Left ventricle myocardium inferior (tissue), 1 donor: ENCODE measurements at regions not wholly inside any gene's neighbourhood (a gene's known extent, or its start where the extent isn't known, plus 50 kb on each side); places are given as distances from the start of the nearest gene placed in this dataset.

Experiments used
- DNase-seq: peaks from one replicate; pipeline ENCODE4 v3.0.0-alpha.2; 2020
- H3K27ac ChIP-seq: fragments of 200-600 bp; replicated peaks from 2 replicates; pipeline ENCODE4 v1.8.0; 2021
- H3K27me3 ChIP-seq: fragments of 200-600 bp; 2 replicates; pipeline ENCODE4 v1.8.0; 2021; ENCODE audit warnings: low read depth
- H3K36me3 ChIP-seq: fragments of 200-600 bp; 2 replicates; pipeline ENCODE4 v1.8.0; 2021
- H3K4me1 ChIP-seq: fragments of 200-600 bp; 2 replicates; pipeline ENCODE4 v1.8.0; 2021
- H3K4me3 ChIP-seq: fragments of 200-600 bp; 2 replicates; pipeline ENCODE4 v1.8.0; 2021; ENCODE audit warnings: mild to moderate bottlenecking, moderate library complexity
- H3K9me3 ChIP-seq: fragments of 200-600 bp; replicated peaks from 2 replicates; pipeline ENCODE4 v1.8.0; 2021
- intact Hi-C: fragments of 100-400 bp; cut with micrococcal nuclease; formaldehyde crosslinking; loops from one replicate; pipeline ENCODE4 v1.11.0; 2022
- TF ChIP-seq, protein P1 (sequence below): fragments of 200-600 bp; IDR thresholded peaks from 2 replicates; pipeline ENCODE4 v1.8.0; 2021; ENCODE audit warnings: antibody characterized with exemption, mild to moderate bottlenecking, borderline replicate concordance
- donor health status: DM: no; HTN: yes; CAD: no; lungs with severe emphysema.

DNA sequence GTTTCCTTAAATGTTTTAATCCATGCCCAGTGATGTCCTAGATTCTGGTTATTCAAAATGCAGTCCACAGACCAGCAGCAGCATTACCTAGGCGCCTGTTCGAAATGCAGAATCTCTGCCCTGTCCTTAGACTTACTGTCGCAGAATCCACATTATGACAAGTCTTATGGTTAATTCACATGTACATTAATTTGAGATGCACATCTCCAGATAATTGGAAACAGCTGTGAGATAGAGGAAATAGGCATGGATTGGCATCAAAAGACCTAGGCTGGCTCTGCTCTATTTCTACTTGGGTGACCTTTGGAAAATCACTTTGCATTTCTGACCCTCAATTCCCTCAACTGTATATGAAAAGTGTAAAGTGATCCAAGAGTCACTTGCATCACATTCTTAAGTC, 700.7 kb downstream of the DIAPH3 start:
- TF ChIP-seq, protein P1, sequence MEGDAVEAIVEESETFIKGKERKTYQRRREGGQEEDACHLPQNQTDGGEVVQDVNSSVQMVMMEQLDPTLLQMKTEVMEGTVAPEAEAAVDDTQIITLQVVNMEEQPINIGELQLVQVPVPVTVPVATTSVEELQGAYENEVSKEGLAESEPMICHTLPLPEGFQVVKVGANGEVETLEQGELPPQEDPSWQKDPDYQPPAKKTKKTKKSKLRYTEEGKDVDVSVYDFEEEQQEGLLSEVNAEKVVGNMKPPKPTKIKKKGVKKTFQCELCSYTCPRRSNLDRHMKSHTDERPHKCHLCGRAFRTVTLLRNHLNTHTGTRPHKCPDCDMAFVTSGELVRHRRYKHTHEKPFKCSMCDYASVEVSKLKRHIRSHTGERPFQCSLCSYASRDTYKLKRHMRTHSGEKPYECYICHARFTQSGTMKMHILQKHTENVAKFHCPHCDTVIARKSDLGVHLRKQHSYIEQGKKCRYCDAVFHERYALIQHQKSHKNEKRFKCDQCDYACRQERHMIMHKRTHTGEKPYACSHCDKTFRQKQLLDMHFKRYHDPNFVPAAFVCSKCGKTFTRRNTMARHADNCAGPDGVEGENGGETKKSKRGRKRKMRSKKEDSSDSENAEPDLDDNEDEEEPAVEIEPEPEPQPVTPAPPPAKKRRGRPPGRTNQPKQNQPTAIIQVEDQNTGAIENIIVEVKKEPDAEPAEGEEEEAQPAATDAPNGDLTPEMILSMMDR: no peak
- no peaks in the 10 kb centered on the region for H3K36me3 ChIP-seq
- no peaks in the 10 kb centered on the region for H3K9me3 ChIP-seq
- DNase-seq: no peak
- no peak overlapping the region for H3K4me3 ChIP-seq
- no peaks in the 10 kb centered on the region for H3K27me3 ChIP-seq
- no peak overlapping the region for H3K27ac ChIP-seq
- H3K4me1 ChIP-seq: peaks cover 25% of the 10 kb centered on the region
- intact Hi-C loops: no loop called here

DNA sequence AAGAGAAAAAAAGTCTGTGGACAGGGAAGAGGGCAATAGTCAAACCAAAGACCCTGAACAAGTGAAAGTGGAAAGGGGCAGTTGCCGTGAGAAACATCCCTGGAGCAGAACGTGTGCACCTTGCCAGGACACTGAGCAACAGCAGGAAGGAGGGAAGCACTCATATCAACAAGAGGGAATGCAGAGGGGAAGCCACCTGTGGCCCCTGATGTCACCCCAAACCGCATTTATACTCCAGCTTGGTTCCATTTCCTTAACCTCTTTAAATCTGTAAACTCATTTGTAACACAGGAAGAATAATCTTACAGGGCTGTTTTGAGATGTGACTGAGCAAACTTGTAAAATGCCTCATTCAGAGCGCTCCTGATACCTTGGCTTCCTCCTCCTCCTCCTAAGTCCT, 698.8 kb downstream of the DIAPH3 start:
- no peak overlapping the region for H3K4me3 ChIP-seq
- H3K27me3 ChIP-seq: no peaks in the 10 kb centered on the region
- intact Hi-C loops: no loop called here
- TF ChIP-seq, protein P1: no peak
- peaks cover 12% of the 10 kb centered on the region for H3K9me3 ChIP-seq
- DNase-seq: no peak
- H3K4me1 ChIP-seq: peaks cover 6% of the 10 kb centered on the region
- H3K27ac ChIP-seq: no peak overlapping the region
- no peaks in the 10 kb centered on the region for H3K36me3 ChIP-seq

DNA sequence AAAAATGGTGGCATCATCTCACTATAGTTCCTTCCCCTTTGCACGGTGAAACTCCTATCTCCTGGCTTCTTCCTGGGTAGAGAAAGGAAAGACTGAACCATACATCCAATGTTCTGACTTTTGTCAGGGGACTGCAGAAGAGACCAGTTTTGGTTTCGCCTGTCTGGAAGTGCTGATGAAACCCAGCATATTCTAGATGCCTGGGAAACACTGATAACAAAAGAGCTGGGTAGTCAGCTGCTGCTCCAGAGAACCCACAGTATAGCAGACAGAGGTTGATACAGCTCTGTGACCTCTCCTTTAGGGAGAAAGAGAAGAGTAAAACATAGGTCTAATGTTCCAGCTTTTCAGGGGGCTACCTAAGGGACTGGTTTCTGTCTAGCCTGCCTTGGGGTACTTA, 695.3 kb downstream of the DIAPH3 start:
- Histone ChIP-seq H3K27me3 (no peaks in the 10 kb centered on the region), H3K4me3 (no peak overlapping the region), H3K9me3 (peaks cover 15% of the 10 kb centered on the region), H3K4me1 (no peaks in the 10 kb centered on the region), H3K36me3 (no peaks in the 10 kb centered on the region), H3K27ac (no peak overlapping the region)
- intact Hi-C loops: no loop called here
- TF ChIP-seq, protein P1: no peak
- DNase-seq: no peak

DNA sequence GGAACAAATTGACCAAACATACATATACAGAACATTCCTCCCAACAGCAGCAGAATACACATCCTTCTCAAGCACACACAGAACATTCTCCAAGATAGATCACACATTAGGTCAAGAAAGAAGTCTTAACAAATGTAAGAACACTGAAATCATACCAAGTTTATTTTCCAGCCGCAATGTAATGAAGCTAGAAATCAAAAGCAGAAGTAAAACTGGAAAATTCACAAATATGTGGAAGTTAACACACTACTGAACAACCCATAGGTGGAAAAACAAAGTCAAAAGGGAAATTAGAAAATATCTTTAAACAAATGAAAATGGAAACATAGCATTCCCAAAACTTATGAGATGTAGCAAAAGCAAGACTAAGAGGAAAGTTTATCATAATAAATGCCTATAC, 692.6 kb downstream of the DIAPH3 start:
- Histone ChIP-seq H3K27me3 (no peaks in the 10 kb centered on the region), H3K9me3 (peaks cover 15% of the 10 kb centered on the region), H3K27ac (no peak overlapping the region), H3K4me1 (peaks cover 5% of the 10 kb centered on the region), H3K36me3 (no peaks in the 10 kb centered on the region), H3K4me3 (no peak overlapping the region)
- TF ChIP-seq, protein P1: no peak
- intact Hi-C loops: no loop called here
- DNase-seq: no peak

DNA sequence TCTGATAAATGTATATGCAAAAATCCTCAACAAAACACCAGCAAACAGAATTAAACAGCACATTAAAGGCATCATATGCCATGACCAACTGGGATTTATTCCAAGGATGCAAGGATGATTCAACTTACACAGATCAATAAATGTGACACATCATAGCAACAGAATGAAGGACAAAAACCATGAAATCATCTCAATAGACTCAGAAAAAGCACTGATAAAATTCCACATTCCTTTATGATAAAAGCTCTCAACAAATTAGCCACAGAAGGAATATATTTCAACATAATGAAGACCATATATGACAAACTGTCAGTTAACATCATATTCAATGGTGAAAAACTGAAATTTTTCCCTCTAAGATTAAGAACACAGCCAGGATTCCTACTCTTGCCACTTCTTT, 691.6 kb downstream of the DIAPH3 start:
- Histone ChIP-seq H3K36me3 (no peaks in the 10 kb centered on the region), H3K9me3 (peaks cover 15% of the 10 kb centered on the region), H3K27me3 (no peaks in the 10 kb centered on the region), H3K4me3 (no peak overlapping the region), H3K4me1 (peaks cover 16% of the 10 kb centered on the region), H3K27ac (no peak overlapping the region)
- no peak for DNase-seq
- intact Hi-C loops: no loop called here
- TF ChIP-seq, protein P1: no peak

DNA sequence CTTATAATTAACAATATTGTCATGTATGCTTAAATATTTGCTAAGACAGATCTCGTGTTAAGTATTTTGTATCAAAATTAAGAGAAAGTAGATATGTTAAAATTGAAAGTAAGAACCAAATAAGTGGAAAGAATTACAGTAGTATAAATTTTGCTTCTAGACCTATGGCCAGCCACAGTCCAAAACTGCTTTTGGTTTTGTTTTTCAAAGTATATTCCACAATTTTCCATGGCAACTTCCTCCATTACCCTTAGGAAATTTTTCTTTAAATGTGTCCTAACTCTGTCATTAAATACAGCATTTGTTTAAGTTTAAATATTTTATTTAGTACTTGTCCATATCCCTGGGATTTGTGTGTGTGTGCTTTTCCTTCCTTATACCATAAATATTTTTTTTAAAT, 689.0 kb downstream of the DIAPH3 start:
- H3K27ac ChIP-seq: no peak overlapping the region
- TF ChIP-seq, protein P1: no peak
- no peaks in the 10 kb centered on the region for H3K36me3 ChIP-seq
- no peak overlapping the region for H3K4me3 ChIP-seq
- DNase-seq: no peak
- no peaks in the 10 kb centered on the region for H3K27me3 ChIP-seq
- H3K9me3 ChIP-seq: peaks cover 6% of the 10 kb centered on the region
- H3K4me1 ChIP-seq: peaks cover 35% of the 10 kb centered on the region
- intact Hi-C loops: no loop called here
